HG03108 (cell line): ENCODE measurements at regions not wholly inside any gene's neighbourhood (a gene's known extent, or its start where the extent isn't known, plus 50 kb on each side); places are given as distances from the start of the nearest gene placed in this dataset.
"Not testable (repeated sequence)": the region's sequence is repeated elsewhere in the genome, so short reads cannot be mapped to it uniquely, and the experiment has no call there.

Experiments used
- ATAC-seq: cut with Tn5 transposase; IDR thresholded peaks from one replicate; pipeline ENCODE4 v1.9.1; 2021; ENCODE audit warnings: moderate library complexity; ENCODE audit not compliant: unreplicated experiment

DNA sequence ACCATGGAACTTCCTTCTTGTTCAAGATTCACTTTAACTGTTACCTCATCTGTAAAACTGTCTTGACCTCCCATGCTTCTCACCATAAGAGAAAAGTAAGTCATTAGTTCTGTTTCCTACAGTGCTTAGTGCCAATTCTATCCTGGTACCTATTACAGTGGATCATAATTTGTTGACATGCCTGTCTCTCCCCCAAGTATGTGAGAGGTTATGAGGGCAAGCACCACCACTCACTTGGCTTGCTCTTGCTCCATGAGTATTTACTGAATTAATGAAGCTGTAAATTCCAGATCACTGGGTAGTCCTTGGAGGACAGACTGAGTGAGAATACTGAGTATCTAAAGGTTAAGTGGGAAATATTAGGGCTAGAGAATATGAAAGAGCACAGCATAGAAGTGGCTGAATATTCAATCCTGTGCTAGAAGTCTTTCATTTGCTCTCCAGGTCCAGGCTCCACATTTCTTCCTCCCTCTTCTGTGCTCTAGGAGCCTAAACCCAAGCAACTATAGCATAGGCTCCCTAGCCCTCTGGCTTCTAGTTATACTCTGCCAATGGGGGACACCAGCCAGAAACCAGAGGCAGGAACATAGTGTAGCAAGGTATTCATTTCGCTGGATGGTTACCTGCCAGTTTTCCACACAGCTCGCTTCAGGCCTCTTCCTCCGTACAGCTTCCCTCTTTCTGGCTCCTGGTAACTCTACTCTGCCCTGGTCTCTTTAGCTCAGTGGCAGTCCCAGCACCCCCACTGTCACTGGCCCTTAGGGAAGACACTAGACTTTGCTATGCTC is 118.2 kb upstream of the SLC5A12 start:
- ATAC-seq = no peak

DNA sequence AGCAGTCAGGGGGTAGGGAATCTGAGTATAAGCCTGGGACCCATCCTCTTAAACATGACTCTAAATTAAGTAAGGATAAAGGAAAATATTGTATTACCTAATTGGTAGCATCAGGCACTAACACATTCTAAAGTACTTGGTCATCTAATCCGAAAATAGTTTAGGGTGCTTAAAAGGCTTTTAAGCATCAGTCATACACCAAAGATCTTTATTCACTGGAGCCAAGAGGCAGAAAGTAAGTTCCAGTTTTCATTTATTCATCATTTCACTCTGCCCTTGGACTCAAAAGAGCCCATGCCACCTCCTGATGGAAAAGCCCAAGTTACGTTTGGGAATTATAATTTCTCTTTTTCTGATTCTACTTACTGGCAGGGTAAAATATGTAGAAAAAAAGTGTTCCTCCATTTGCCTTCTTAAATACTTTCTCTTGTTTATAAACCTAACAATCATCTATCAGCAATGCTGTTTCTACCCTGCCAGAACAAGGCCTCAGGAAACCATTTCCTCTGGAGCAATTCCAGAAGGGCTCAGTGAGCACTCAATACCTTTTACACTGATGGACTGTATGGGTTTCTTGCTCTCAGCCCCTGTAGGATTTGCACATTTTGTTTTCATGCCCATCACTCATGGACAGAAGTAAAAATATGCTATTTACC is 120.1 kb upstream of the SLC5A12 start:
- ATAC-seq = no peak

DNA sequence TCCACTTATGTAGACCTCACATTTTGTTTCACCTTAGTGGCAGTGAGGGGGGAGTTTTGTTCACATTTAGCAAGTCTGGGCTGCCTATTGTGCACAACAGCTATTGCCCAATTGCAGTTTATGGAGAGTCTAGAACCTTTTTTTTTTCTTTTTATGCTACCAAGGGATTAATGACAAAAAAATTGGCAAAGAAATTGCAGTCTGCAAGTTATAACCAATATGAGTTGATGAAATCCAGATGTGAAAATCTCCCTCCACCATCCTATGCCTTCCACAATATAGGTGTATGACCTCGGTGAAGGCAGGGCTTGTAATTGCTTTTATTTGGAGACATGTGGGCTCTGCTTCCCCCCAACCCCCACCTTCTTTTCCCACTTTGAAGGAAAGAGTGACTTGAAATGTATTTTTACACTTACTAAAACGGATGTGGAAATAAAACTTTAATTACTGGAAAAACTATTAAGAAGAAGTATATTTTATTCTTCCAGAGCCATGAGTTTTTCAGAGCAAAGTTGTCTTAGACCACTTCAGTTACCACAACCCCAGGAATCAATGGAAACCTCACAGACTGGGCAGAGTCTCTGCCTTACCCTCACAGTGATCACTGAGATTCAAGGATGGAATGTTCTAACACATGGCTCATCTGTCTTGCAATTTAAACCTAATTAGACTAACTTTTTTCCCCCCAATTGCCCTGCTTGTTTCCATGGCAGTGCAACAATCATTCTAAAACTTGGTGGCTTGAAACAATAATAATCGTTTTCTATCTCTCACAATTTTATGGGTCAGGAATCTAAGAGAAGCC is 120.8 kb upstream of the SLC5A12 start:
- ATAC-seq = no peak

DNA sequence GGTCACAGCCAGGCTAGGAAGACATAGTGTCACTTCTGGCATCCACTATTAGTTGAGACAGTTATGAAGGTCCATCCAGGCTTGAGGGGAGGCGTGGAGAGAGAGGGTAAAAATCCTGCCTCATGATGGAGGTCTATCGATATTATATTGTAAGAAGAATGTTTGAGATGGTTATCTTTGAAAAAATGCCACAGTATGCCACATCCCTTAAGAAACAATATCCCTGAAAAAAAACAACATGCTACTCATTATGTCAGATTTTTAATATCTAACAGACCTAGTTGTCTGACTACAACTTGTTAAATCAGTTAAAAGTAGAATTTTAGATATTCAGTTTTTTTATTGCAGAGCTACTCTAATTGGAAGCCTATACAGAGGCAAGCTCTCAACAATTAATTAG is 121.7 kb upstream of the SLC5A12 start:
- no peak for ATAC-seq

DNA sequence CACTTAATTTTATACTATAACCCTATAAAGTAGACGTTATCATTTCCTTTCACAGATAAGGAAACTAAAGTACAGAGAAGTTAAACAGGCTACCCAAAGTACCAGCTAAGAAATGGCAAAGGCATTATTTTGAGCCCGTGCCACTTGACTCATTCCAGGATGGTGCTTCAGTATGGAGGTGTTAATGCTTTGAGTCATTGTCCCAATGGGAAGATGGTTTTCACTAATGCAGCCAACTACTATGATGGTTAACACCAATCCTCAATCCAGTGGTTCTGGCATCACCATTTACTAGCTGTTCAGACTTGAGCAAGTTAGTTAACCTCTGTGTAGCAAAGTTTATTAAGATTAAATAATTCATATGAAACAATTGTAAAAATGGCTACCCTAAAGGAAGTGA is 123.1 kb upstream of the SLC5A12 start:
- no peak for ATAC-seq

DNA sequence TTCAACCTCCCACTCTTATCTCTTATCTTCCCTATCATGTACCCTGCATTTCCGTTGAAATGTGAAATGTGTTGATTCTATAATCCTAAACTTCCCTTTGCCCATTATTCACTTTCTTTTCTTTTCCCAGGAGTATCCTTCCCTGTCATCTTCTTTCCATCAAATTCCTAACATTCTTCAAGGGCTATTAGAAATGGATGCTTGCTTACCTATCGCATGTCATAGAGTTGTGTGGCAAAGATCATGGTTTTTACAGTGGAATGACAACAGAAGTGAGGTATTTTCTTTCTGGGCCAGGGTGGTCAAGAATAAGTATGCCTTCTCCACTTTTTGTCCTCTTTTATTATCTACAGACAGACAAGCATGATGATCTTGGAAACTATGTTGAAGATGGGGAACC is 124.4 kb upstream of the SLC5A12 start:
- no peak for ATAC-seq

DNA sequence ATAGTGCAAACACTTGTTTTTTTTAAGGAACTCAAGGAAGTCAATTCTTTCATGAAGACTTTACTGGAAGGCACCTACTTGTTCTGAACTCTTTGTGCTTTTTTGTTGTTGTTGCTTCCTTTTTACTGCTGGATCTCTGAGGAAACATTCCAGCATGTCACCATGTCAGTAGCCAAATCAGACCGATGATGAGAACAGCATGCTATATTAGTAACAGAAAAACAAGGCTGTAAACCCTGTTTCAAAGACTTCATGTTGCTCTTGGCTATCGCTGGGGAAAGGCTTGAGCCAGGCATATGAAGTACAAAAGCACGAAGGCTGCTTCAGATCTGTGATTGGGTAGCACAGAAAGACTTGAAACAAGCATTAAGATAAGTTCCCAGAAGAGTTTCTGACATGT is 125.6 kb upstream of the SLC5A12 start:
- no peak for ATAC-seq

DNA sequence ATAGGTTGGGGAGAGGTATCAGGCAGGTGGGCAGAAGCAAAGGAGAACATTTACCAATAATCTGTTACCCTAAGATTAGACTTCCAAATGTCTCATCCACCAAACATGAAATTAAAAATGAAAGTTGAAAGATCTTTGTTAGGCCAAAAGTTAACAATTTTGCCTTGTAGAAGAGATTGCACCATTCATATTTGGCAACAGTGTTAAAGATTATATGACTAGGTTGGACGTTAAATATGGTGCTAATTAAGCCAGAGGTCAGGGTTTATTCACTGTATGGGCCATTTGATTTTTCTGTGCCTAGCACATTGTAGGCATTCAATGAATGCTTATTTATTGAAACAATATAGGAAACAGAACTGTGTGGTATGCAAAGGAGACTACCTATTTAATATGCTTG is 126.1 kb upstream of the SLC5A12 start:
- ATAC-seq = no peak

DNA sequence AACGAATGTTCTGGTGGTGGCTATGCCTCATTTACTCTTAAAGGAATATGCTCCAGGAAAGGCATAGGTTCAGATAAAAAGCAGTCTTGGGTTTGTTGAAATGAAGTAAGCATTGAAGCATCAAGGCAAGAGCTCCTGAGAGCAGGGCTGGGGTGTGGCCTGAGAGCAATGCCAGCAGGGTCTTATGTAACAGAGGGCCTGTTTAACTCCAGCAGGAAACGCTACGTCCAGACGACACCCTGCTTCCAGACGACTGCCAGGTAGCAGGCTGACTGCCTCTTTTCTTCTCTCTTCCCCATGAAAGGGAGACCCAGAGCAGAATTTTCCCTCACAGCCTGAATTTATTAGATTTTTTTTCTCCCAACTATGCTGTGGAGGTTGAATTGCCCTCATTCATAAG is 127.2 kb upstream of the SLC5A12 start:
- no peak for ATAC-seq

DNA sequence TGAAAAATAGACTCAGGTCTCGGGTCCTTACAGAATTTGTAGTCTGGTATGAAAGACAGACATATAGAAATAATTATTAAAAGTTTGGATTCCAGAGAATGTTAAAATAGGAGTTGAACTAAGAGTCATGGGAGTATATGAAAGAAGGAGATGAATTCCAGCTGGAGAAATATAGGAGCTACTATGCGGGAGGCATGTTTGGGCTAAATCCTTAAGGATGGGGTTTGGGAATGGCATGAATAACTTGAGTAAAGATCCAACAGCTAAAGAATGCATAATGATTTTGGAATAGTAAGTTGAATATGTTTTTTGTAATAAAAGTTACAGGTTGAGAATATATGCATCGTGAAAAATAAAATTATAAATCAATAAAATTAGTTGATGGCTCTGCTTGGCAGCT is 129.4 kb upstream of the SLC5A12 start:
- ATAC-seq = no peak

DNA sequence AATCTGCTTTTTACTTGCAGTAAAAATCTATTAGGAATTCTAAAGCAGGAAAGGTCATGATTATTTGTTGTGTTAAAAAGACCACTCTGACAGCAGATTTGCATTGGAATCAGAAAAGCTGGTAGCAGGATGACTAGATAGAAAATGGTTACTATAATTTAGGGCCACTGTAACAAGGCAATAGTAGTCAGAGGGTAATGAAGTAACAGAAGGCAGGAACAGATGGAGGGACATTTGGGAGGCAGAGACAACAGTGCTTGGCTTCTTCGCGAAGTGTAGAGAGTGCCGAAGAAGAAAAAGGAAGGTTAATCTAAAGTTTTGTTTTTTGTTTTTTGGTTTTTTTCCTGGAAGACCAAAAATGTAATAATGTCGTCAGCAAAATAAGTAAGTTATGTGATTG is 129.8 kb upstream of the SLC5A12 start:
- ATAC-seq = no peak

DNA sequence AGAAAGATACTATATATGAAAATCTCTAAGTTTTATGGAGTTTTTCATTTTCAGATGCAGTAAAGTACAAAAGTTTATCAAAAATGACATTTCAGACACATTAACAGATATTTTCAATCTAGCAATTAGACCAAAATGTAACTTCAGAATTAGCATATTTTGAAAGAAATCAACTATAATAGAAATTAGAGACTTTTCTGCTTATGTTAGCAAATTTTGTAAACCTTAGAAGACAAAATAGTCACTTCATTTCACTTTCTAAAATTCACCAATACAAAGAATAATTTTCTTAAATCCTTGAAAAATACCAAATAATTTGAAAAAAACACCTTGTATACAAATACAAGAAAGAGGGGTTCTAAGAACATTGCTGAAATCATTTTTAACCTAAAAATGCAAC is 135.8 kb upstream of the FIBIN start:
- no peak for ATAC-seq

DNA sequence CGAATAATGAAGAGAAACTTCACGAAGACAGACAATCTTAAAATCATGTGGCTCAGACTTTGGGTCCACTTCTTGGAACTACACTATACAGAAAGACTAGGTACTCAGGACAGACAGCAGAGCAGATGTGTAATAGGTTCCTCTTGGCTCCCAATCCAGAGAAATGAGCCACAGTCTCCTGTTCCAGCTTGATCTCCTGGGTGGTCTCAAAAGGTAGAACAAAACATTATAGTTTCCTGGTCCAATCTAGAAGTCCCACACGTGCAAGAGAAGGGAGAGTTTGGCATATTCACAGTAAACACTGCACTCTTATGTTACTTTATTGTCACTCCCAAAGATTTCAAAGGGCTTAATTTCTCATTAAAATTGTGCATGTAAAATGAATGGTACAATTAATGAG is 134.5 kb upstream of the FIBIN start:
- ATAC-seq = no peak

DNA sequence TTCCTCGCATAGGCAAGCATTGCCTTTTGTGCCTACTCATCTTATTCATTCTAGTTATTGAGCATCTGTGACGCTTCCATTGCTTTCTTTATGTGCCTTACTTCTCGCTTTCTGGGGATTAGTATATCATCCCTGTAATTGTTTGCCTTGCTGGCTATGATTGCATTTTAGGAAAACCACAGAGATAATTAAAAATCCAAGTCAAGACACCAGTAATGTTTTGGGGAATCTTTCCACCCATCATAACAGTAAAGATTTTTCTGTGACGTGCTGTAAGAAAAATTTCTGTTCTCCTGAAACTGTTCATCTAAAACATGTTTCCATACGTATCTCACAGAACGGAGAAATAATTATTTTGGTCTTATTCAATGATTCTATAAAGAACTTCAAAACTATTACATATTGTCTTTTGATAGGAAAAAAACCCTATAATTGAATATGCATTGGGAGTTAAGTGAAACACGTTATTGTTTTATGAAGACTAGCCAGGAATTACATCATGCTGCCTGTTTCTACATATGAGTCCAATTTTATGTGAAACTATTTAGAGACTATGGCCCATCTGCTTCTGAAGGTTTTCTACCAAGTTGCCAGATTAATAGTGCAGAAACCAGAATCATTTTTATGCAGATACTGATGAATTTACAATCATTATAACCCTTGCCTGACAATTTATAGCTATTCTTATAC is 133.7 kb upstream of the FIBIN start:
- ATAC-seq = no peak

DNA sequence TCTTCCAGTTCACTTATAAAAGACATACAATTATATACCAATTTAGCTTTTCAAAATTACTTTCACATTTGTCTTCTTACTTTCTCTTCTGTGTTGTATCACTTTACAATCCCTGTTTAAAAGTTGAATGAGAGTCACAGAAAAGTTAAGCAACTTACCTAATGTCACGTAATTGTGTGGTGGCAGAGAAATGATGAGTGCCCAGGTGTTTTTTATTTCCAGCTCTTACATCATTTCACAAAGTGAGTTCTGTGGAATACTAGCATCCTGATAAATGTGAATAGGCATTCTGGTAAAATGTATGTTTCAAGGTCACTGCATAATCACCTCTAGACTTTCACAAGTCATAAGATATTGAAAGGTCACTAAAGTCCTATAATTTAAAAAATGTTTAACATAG is 133.0 kb upstream of the FIBIN start:
- no peak for ATAC-seq

DNA sequence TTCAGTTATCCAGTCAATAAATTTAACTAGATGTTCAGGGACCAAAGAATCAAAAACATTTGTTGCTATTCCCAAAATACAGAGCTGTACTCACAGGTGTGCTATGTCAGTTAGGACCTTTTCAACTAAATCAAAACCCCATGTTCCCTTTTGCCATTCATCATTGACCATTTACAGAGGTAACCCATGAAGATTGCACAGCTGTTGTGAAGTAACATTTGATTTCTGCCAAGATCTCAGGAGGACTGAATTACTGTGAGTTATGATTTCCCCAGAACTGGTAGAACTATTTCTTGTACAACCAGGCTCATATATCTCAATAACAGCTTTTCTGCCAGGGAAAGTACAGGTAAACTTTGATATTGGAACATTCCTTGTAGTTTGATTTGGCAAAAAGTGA is 131.1 kb upstream of the FIBIN start:
- ATAC-seq = no peak

DNA sequence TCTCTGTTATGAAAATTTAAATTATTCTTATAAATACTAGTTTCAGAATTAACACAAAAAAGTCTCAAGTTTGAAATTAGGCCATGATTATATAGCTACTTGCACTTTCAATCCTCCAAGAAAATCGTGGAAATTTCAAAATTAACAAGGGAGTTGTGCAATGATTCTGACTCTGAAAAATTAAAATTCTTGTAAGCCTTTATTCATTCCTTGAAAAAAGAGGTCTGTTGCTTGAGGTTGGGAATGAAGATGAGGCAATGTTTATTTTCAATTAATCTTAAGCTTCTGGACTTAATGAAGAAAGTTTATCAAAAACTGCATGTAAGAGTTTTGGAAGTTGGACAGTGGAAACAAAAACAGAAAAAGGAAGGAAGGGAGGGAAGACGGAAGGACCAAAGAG is 128.2 kb upstream of the FIBIN start:
- no peak for ATAC-seq

DNA sequence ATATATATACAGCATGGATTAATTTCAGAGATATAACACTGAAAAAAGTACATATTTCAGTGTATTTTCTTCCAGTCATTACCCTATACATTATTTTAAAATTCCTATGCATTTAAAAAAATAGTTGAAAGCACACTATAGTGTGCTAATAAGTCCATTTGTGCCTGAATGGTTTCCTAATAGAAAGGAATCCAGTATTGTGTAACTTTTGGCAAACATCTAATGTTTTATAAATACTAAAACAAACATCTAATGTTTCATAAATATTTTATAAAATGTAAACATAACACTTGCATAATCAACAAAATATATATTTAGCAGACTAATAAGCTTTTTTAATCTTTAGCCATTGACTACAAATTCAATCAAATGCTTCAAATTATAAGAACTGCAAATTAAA is 126.6 kb upstream of the FIBIN start:
- ATAC-seq = no peak

DNA sequence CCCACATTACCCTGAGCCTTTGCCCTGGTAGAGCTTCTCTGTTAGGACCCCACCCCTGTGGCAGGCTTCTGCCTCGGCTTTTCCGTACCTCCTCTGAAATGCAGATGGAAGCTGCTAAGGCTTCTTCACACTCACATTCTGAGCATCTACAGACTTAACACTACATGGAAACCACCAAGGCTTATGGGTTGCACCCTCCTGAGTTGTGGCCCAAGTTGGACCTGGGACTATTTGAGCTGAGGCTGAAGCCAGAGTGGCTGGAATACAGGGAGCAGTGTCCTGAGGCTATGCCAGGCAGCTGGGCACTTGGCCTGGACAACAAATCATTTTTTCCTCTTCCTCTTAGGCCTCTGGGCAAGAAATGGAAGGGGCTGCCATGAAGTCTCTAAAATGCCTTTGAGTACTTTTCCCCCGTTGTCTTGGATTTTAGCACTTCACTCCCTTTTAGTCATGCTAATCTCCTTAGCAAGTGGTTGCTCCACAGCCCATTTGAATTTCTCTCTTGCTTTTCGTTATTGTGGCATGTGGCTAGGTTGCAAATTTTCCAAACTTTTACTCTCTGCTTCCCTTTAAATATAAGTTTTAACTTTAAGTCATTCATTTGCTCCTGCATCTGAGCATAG is 114.8 kb upstream of the FIBIN start:
- ATAC-seq = no peak

DNA sequence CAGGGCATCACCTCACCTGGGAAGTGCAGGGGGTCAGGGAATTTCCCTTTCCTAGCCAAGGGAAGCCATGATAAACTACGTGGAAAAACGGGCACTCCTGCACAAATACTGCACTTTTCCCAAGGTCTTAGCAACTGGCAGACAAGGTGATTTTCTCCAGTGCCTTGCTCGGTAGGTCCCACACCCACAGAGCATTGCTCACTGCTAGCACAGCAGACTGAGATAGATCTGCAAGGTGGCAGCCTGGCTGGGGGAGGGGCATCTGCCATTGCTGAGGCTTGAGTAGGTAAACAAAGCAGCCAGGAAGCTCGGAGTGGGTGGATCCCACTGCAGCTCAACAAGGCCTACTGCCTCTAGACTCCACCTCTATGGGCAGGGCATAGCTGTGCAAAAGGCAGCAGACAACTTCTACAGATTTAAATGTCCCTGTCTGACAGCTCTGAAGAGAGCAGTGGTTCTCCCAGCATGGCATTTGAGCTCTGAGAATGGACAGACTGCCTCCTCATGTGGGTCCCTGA is 111.5 kb upstream of the FIBIN start:
- ATAC-seq = not testable (repeated sequence)

DNA sequence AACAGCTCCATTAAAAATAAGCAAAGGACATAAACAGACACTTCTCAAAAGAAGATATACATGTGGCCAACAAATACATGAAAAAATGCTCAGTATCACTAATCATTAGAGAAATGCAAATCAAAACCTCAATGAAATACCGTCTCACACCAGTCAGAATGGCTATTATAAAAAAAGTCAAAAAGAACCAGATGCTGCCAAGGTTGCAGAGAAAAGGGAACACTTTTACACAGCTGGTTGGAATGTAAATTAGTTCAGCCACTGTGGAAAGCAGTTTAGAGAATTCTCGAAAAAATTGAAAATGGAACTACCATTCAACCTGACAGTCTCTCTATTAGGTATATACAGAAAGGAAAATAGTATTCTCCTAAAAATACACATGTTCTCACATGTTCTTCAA is 102.4 kb upstream of the FIBIN start:
- no peak for ATAC-seq
